Effector memory CD4-positive, alpha-beta T cell (primary cell): ENCODE measurements at regions not wholly inside any gene's neighbourhood (a gene's known extent, or its start where the extent isn't known, plus 50 kb on each side); places are given as distances from the start of the nearest gene placed in this dataset.

Experiments used
- DNase-seq, 3 donors: peaks; one replicate each; pipeline ENCODE4 v3.0.0-alpha.2; 2020
- H3K27ac ChIP-seq: 2 replicates; pipeline ENCODE4 v1.7.0; 2013; ENCODE audit warnings: mild to moderate bottlenecking, low read length, moderate library complexity; ENCODE audit not compliant: insufficient read depth, poor library complexity, severe bottlenecking
- H3K27me3 ChIP-seq: replicated peaks from 2 replicates; pipeline ENCODE4 v1.7.0; 2013; ENCODE audit warnings: mild to moderate bottlenecking, low read length; ENCODE audit not compliant: insufficient read depth, control insufficient read depth, poor library complexity, severe bottlenecking
- H3K36me3 ChIP-seq: 2 replicates; pipeline ENCODE4 v1.7.0; 2013; ENCODE audit warnings: mild to moderate bottlenecking, low read length, moderate library complexity; ENCODE audit not compliant: control insufficient read depth, insufficient read depth
- H3K4me1 ChIP-seq: 2 replicates; pipeline ENCODE4 v1.7.0; 2013; ENCODE audit warnings: low read length, mild to moderate bottlenecking; ENCODE audit not compliant: control insufficient read depth, insufficient read depth, poor library complexity, severe bottlenecking
- H3K4me3 ChIP-seq: 2 replicates; pipeline ENCODE4 v1.7.0; 2013; ENCODE audit warnings: low read length, low read depth, mild to moderate bottlenecking; ENCODE audit not compliant: insufficient read depth, poor library complexity, severe bottlenecking
- H3K9me3 ChIP-seq: 2 replicates; pipeline ENCODE4 v1.7.0; 2013; ENCODE audit warnings: mild to moderate bottlenecking, low read length, moderate library complexity; ENCODE audit not compliant: control insufficient read depth

GRCh38 chr13:81986308-81986707 is 1645.4 kb upstream of the SPRY2 start:
- Histone ChIP-seq H3K4me1 (no peaks in the 10 kb centered on the region), H3K27ac (no peak overlapping the region)
- DNase-seq = no peak

GRCh38 chr13:81957121-81957520 is 1616.2 kb upstream of the SPRY2 start:
- no peak for DNase-seq
- H3K9me3 ChIP-seq = no peaks in the 10 kb centered on the region
- no peaks in the 10 kb centered on the region for H3K36me3 ChIP-seq
- no peaks in the 10 kb centered on the region for H3K27me3 ChIP-seq
- no peak overlapping the region for H3K4me3 ChIP-seq
- no peaks in the 10 kb centered on the region for H3K4me1 ChIP-seq
- H3K27ac ChIP-seq = no peak overlapping the region

More at GRCh38 chr13:81986308-81986707, 1645.4 kb upstream of the SPRY2 start:
- Histone ChIP-seq H3K36me3 (no peaks in the 10 kb centered on the region), H3K9me3 (no peaks in the 10 kb centered on the region), H3K4me3 (no peak overlapping the region), H3K27me3 (no peaks in the 10 kb centered on the region)

GRCh38 chr13:81929988-81930387 is 1589.1 kb upstream of the SPRY2 start:
- no peak for DNase-seq
- no peaks in the 10 kb centered on the region for H3K36me3 ChIP-seq
- no peak overlapping the region for H3K27ac ChIP-seq
- H3K27me3 ChIP-seq = no peaks in the 10 kb centered on the region
- peaks cover 3% of the 10 kb centered on the region for H3K9me3 ChIP-seq
- no peaks in the 10 kb centered on the region for H3K4me1 ChIP-seq
- H3K4me3 ChIP-seq = no peak overlapping the region

GRCh38 chr13:81927347-81927746 is 1586.4 kb upstream of the SPRY2 start:
- no peak for DNase-seq
- no peak overlapping the region for H3K27ac ChIP-seq

GRCh38 chr13:81917810-81918209 is 1576.9 kb upstream of the SPRY2 start:
- no peaks in the 10 kb centered on the region for H3K27me3 ChIP-seq

More at GRCh38 chr13:81927347-81927746, 1586.4 kb upstream of the SPRY2 start:
- no peaks in the 10 kb centered on the region for H3K36me3 ChIP-seq
- H3K9me3 ChIP-seq = peaks cover 3% of the 10 kb centered on the region
- no peaks in the 10 kb centered on the region for H3K4me1 ChIP-seq
- no peaks in the 10 kb centered on the region for H3K27me3 ChIP-seq
- H3K4me3 ChIP-seq = no peak overlapping the region

GRCh38 chr13:81916461-81916860 is 1575.5 kb upstream of the SPRY2 start:
- H3K9me3 ChIP-seq = no peaks in the 10 kb centered on the region
- DNase-seq = no peak
- H3K4me3 ChIP-seq = no peak overlapping the region
- no peaks in the 10 kb centered on the region for H3K27me3 ChIP-seq
- H3K36me3 ChIP-seq = no peaks in the 10 kb centered on the region
- H3K4me1 ChIP-seq = no peaks in the 10 kb centered on the region
- no peak overlapping the region for H3K27ac ChIP-seq

More at GRCh38 chr13:81917810-81918209, 1576.9 kb upstream of the SPRY2 start:
- H3K9me3 ChIP-seq = no peaks in the 10 kb centered on the region
- no peaks in the 10 kb centered on the region for H3K4me1 ChIP-seq
- H3K36me3 ChIP-seq = no peaks in the 10 kb centered on the region
- H3K4me3 ChIP-seq = no peak overlapping the region
- H3K27ac ChIP-seq = no peak overlapping the region
- no peak for DNase-seq

GRCh38 chr13:81907787-81908372 is 1567.0 kb upstream of the SPRY2 start:
- Histone ChIP-seq H3K9me3 (no peaks in the 10 kb centered on the region), H3K4me3 (no peak overlapping the region), H3K4me1 (no peaks in the 10 kb centered on the region)

GRCh38 chr13:81888855-81889254 is 1547.9 kb upstream of the SPRY2 start:
- Histone ChIP-seq H3K9me3 (no peaks in the 10 kb centered on the region), H3K27ac (no peak overlapping the region), H3K36me3 (no peaks in the 10 kb centered on the region), H3K4me3 (no peak overlapping the region), H3K4me1 (no peaks in the 10 kb centered on the region), H3K27me3 (no peaks in the 10 kb centered on the region)
- DNase-seq = no peak

More at GRCh38 chr13:81907787-81908372, 1567.0 kb upstream of the SPRY2 start:
- no peak for DNase-seq
- H3K36me3 ChIP-seq = no peaks in the 10 kb centered on the region
- no peaks in the 10 kb centered on the region for H3K27me3 ChIP-seq
- H3K27ac ChIP-seq = no peak overlapping the region

GRCh38 chr13:81874681-81875661 is 1534.0 kb upstream of the SPRY2 start:
- H3K9me3 ChIP-seq = no peaks in the 10 kb centered on the region
- no peak overlapping the region for H3K4me3 ChIP-seq
- no peak overlapping the region for H3K27ac ChIP-seq
- DNase-seq = no peak
- no peaks in the 10 kb centered on the region for H3K36me3 ChIP-seq
- no peaks in the 10 kb centered on the region for H3K27me3 ChIP-seq
- H3K4me1 ChIP-seq = no peaks in the 10 kb centered on the region

GRCh38 chr13:81874253-81874652 is 1533.3 kb upstream of the SPRY2 start:
- no peaks in the 10 kb centered on the region for H3K36me3 ChIP-seq
- no peaks in the 10 kb centered on the region for H3K27me3 ChIP-seq
- H3K4me3 ChIP-seq = no peak overlapping the region
- H3K4me1 ChIP-seq = no peaks in the 10 kb centered on the region
- H3K9me3 ChIP-seq = no peaks in the 10 kb centered on the region
- H3K27ac ChIP-seq = no peak overlapping the region
- no peak for DNase-seq
